CD8-positive, alpha-beta memory T cell (primary cell): ENCODE measurements at regions not wholly inside any gene's neighbourhood (a gene's known extent, or its start where the extent isn't known, plus 50 kb on each side); places are given as distances from the start of the nearest gene placed in this dataset.
A peak's percentile ranks its signal among the peaks of the same experiment; 100 is the strongest.

Experiments used
- CTCF ChIA-PET: fragments of 350-600 bp; sonication (Branson Sonifier 250); formaldehyde crosslinking; loops from one replicate; lab custom pipeline; 2021; ENCODE audit warnings: antibody characterized with exemption; lab: Charles Lee
- POLR2A ChIA-PET: fragments of 350-600 bp; sonication (Branson Sonifier 250); formaldehyde crosslinking; loops from one replicate; lab custom pipeline; 2021; ENCODE audit warnings: antibody characterized with exemption; lab: Charles Lee
- DNase-seq, 5 donors: peaks; one replicate each; pipeline versions ENCODE4 v3.0.0 to v3.0.0-alpha.2; 2020 to 2022; ENCODE audit warnings: mixed read lengths in 1 of 5
- H3K27ac ChIP-seq: one replicate; pipeline ENCODE4 v1.7.0; 2013; ENCODE audit warnings: low read depth, mild to moderate bottlenecking, low read length, moderate library complexity
- H3K27me3 ChIP-seq: 2 replicates; pipeline ENCODE4 v1.7.0; 2013; ENCODE audit warnings: low read length, mild to moderate bottlenecking; ENCODE audit not compliant: insufficient read depth, poor library complexity, severe bottlenecking
- H3K36me3 ChIP-seq: 2 replicates; pipeline ENCODE4 v1.7.0; 2013; ENCODE audit warnings: mild to moderate bottlenecking, low read length, moderate library complexity; ENCODE audit not compliant: insufficient read depth
- H3K4me1 ChIP-seq: 2 replicates; pipeline ENCODE4 v1.7.0; 2013; ENCODE audit warnings: mild to moderate bottlenecking, low read length, moderate library complexity; ENCODE audit not compliant: insufficient read depth
- H3K4me3 ChIP-seq: 2 replicates; pipeline ENCODE4 v1.7.0; 2013; ENCODE audit warnings: mild to moderate bottlenecking, low read length
- H3K9me3 ChIP-seq: 2 replicates; pipeline ENCODE4 v1.7.0; 2013; ENCODE audit warnings: mild to moderate bottlenecking, low read length
- H3K27ac Mint-ChIP-seq, 8 donors: one replicate each; pipeline ENCODE4 v1.8.0; 2020 to 2021; ENCODE audit warnings: mixed read lengths in 8 of 8, mild to moderate bottlenecking in 6 of 8, inconsistent platforms in 3 of 8, moderate library complexity in 3 of 8
- H3K27me3 Mint-ChIP-seq, 2 donors: one replicate each; pipeline ENCODE4 v1.8.0; 2020 to 2021; ENCODE audit warnings: mixed read lengths in 2 of 2, mild to moderate bottlenecking in 1 of 2, moderate library complexity in 1 of 2
- H3K36me3 Mint-ChIP-seq, 3 donors: one replicate each; pipeline ENCODE4 v1.8.0; 2020 to 2021; ENCODE audit warnings: mixed read lengths in 3 of 3, inconsistent platforms in 1 of 3, mild to moderate bottlenecking in 1 of 3
- H3K4me1 Mint-ChIP-seq, 3 donors: one replicate each; pipeline ENCODE4 v1.8.0; 2020 to 2021; ENCODE audit warnings: mixed read lengths in 3 of 3, inconsistent platforms in 1 of 3, mild to moderate bottlenecking in 1 of 3
- H3K4me3 Mint-ChIP-seq, 7 donors: one replicate each; pipeline ENCODE4 v1.8.0; 2020 to 2021; ENCODE audit warnings: mixed read lengths in 7 of 7, mild to moderate bottlenecking in 6 of 7, moderate library complexity in 4 of 7, inconsistent platforms in 2 of 7
- H3K9me3 Mint-ChIP-seq, 5 donors: one replicate each; pipeline ENCODE4 v1.8.0; 2020 to 2022; ENCODE audit warnings: mixed read lengths in 5 of 5, mild to moderate bottlenecking in 3 of 5, moderate library complexity in 2 of 5, inconsistent platforms in 1 of 5

GRCh38 chr20:56179051-56179450 lies 69.5 kb upstream of the MC3R start:
- H3K9me3 ChIP-seq, result no peaks in the 10 kb centered on the region
- H3K36me3 ChIP-seq, result no peaks in the 10 kb centered on the region
- no peak for DNase-seq
- H3K27me3 ChIP-seq, result no peaks in the 10 kb centered on the region
- H3K4me3 ChIP-seq, result no peak overlapping the region
- no peaks in the 10 kb centered on the region for H3K4me1 ChIP-seq
- CTCF ChIA-PET, result no interaction called here
- peaks cover 0 to 4% of the 10 kb centered on the region in 2 donors for H3K27me3 Mint-ChIP-seq
- POLR2A ChIA-PET, result no interaction called here
- no peak overlapping the region for H3K4me3 Mint-ChIP-seq
- no peak overlapping the region for H3K27ac ChIP-seq
- H3K9me3 Mint-ChIP-seq, result peaks cover 0 to 2% (median 0%) of the 10 kb centered on the region in 5 donors
- no peak overlapping the region for H3K27ac Mint-ChIP-seq
- no peaks in the 10 kb centered on the region for H3K36me3 Mint-ChIP-seq
- no peaks in the 10 kb centered on the region for H3K4me1 Mint-ChIP-seq

GRCh38 chr20:56181583-56181982 lies 66.9 kb upstream of the MC3R start:
- Histone ChIP-seq H3K27me3 (no peaks in the 10 kb centered on the region), H3K4me1 (no peaks in the 10 kb centered on the region), H3K36me3 (no peaks in the 10 kb centered on the region), H3K4me3 (no peak overlapping the region), H3K27ac (no peak overlapping the region), H3K9me3 (no peaks in the 10 kb centered on the region)
- ChIA-PET POLR2A (no interaction called here), CTCF (no interaction called here)
- H3K27ac Mint-ChIP-seq, result no peak overlapping the region
- H3K27me3 Mint-ChIP-seq, result peaks cover 0 to 4% of the 10 kb centered on the region in 2 donors
- no peaks in the 10 kb centered on the region for H3K4me1 Mint-ChIP-seq
- no peak for DNase-seq
- H3K9me3 Mint-ChIP-seq, result peaks cover 0 to 2% (median 0%) of the 10 kb centered on the region in 5 donors
- no peak overlapping the region for H3K4me3 Mint-ChIP-seq
- no peaks in the 10 kb centered on the region for H3K36me3 Mint-ChIP-seq

DNA sequence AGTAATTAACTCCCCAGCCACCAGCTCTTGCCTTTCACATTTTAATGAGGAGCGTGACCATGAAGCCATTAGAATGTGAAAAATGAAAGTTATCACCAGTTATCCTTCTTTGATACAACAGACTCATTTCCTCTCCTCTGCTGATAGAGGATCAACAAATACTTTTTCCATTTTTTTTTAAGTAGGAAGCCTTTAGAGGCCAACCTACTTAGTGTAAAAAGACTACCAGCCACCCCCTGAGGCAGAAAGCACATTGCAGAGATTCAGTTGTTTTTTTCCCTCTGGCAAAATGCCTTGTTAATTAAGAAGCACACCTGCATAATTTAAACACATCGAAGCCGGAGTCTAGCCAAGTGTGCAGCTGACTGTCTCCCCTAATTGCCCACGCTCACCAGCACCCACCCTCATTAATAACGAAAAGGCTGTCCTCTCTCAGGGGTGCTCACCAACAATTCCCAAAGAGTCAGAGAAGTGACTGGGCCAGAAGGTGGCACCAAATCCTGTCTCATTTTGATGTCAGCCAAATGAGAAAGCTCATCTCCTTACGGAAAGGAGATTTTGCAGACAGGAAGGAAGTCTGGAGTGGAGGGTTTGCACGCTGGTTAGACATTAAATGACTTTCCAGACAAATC lies 60.9 kb upstream of the MC3R start:
- no peak for DNase-seq
- no peaks in the 10 kb centered on the region for H3K36me3 ChIP-seq
- Mint-ChIP-seq H3K9me3 (peaks cover 0 to 2% (median 0%) of the 10 kb centered on the region in 5 donors), H3K4me3 (no peak overlapping the region), H3K36me3 (no peaks in the 10 kb centered on the region), H3K27ac (peak overlapping the region in 1 of 8 donors; percentile 83), H3K4me1 (no peaks in the 10 kb centered on the region), H3K27me3 (no peaks in the 10 kb centered on the region)
- no peak overlapping the region for H3K4me3 ChIP-seq
- no peaks in the 10 kb centered on the region for H3K27me3 ChIP-seq
- no peak overlapping the region for H3K27ac ChIP-seq
- no peaks in the 10 kb centered on the region for H3K4me1 ChIP-seq
- POLR2A ChIA-PET, result no interaction called here
- CTCF ChIA-PET, result no interaction called here
- H3K9me3 ChIP-seq, result no peaks in the 10 kb centered on the region

GRCh38 chr20:56194042-56194441 lies 54.5 kb upstream of the MC3R start:
- H3K4me1 ChIP-seq, result no peaks in the 10 kb centered on the region
- peaks cover 0 to 2% of the 10 kb centered on the region in 2 donors for H3K27me3 Mint-ChIP-seq
- H3K9me3 ChIP-seq, result no peaks in the 10 kb centered on the region
- no peak overlapping the region for H3K27ac ChIP-seq
- no peak overlapping the region for H3K4me3 ChIP-seq
- H3K4me3 Mint-ChIP-seq, result no peak overlapping the region
- no peaks in the 10 kb centered on the region for H3K4me1 Mint-ChIP-seq
- ChIA-PET CTCF (no interaction called here), POLR2A (no interaction called here)
- H3K27ac Mint-ChIP-seq, result no peak overlapping the region
- no peaks in the 10 kb centered on the region for H3K36me3 Mint-ChIP-seq
- no peak for DNase-seq
- peaks cover 0 to 3% (median 2%) of the 10 kb centered on the region in 5 donors for H3K9me3 Mint-ChIP-seq
- no peaks in the 10 kb centered on the region for H3K27me3 ChIP-seq
- no peaks in the 10 kb centered on the region for H3K36me3 ChIP-seq

- no peaks in the 10 kb centered on the region for H3K4me1 ChIP-seq
- H3K4me3 ChIP-seq, result no peak overlapping the region
- H3K4me1 Mint-ChIP-seq, result no peaks in the 10 kb centered on the region
- POLR2A ChIA-PET, result no interaction called here
- H3K9me3 ChIP-seq, result peaks cover 4% of the 10 kb centered on the region
- no peaks in the 10 kb centered on the region for H3K36me3 ChIP-seq
- H3K4me3 Mint-ChIP-seq, result no peak overlapping the region
- DNase-seq, result no peak
- H3K27me3 Mint-ChIP-seq, result peaks cover 0 to 2% of the 10 kb centered on the region in 2 donors
- H3K27me3 ChIP-seq, result no peaks in the 10 kb centered on the region
- no peaks in the 10 kb centered on the region for H3K36me3 Mint-ChIP-seq
- no peak overlapping the region for H3K27ac Mint-ChIP-seq
- CTCF ChIA-PET, result no interaction called here
- peaks cover 7 to 19% (median 16%) of the 10 kb centered on the region in 5 donors for H3K9me3 Mint-ChIP-seq
- H3K27ac ChIP-seq, result no peak overlapping the region
These were observed 52.6 kb upstream of the MC3R start for GRCh38 chr20:56195946-56196345.
